LNCaP clone FGC (cell line): ENCODE measurements at regions not wholly inside any gene's neighbourhood (a gene's known extent, or its start where the extent isn't known, plus 50 kb on each side); places are given as distances from the start of the nearest gene placed in this dataset.
A peak's percentile ranks its signal among the peaks of the same experiment; 100 is the strongest.

ENCODE experiments used
- DNase-seq: peaks from one replicate; pipeline ENCODE4 v3.0.0-alpha.2; 2011; ENCODE audit warnings: low read depth
- H3K4me3 ChIP-seq: 2 replicates; pipeline ENCODE4 v1.5.1; 2011; ENCODE audit warnings: mild to moderate bottlenecking, low read depth, low read length, control low read depth
- CTCF ChIP-seq: IDR thresholded peaks from 2 replicates; pipeline ENCODE4 v1.5.1; 2012; ENCODE audit warnings: mild to moderate bottlenecking; ENCODE audit not compliant: control insufficient read depth, insufficient read depth; ENCODE audit errors: extremely low read depth

GRCh38 chr10:33749790-33750189 is 415.3 kb upstream of the NRP1 start:
- TF ChIP-seq CTCF = no peak
- DNase-seq = no peak
- no peak overlapping the region for H3K4me3 ChIP-seq

DNA sequence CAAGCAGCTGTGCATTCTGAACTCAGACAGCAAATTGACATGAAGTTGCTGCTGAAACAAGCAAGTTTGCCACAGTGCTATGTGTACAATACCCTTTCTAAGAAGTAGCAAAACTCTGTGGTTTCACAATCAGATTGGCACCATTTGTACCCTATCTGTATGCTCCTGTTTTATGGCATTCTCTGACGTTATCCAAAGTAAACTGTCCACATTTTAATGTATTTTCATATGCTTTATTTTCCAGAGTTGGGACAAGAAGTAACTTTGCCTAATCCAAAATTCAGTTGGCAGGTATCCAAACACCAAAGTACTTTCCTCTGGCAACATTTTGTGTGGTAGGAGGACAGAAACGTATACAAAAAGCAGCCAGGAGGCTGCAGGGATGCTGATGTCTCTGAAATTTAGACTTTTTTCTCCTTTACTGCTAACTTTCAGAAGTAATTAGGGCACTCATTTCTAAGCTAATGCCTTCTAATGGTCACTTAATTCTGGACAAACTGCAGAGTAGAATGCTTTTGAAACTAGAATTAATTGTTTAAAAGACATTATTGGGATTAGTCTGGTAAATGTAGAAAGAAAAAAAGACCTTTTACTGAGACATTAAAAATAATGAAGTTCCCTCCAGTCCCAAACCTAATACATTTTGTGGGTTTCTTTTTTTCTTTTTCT is 414.7 kb upstream of the NRP1 start:
- H3K4me3 ChIP-seq = no peak overlapping the region
- TF ChIP-seq CTCF = no peak
- peak; percentile 93 for DNase-seq

- no peak for TF ChIP-seq CTCF
- DNase-seq = no peak
- no peak overlapping the region for H3K4me3 ChIP-seq
Measured at GRCh38 chr10:33746836-33747268, 412.4 kb upstream of the NRP1 start.

DNA sequence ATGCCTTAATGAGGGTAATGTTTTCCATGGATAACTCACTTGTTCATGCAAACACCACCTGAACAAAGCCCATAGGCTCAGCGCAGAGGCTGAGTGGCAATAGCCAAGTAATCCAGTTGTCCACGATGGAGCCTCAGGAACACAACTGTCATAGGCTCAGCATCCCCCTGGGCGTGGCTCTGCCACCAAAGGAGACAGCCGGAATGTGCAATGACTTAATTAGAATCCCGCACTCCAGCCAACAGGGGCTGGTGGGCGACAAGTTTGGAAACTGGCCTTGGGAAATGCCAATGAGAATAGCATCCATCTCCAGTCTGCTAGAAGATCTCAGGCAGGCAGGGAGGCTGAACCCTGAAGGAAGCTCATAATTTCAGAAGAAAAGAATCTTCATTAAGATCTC is 411.7 kb upstream of the NRP1 start:
- no peak for TF ChIP-seq CTCF
- DNase-seq = no peak
- H3K4me3 ChIP-seq = no peak overlapping the region

DNA sequence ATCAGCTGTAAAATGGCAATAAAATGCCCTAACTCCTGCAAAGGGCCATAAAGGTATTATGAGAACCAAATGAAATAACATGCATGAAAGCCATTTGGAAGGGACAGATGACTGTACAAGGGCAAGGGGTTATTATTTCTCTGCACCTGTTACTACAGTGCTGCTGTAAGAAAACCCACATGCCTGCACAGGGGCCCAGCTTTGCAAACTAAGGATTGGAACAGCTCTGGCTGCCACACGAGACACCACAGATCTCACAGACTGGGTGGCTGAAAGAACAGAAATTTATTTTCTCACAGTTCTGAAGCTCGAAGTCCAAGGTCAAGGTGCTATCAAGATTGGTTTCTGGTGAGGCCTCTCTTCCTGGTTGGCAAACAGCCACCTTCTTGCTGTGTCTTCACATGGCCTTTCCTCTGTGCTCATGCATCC is 409.0 kb upstream of the NRP1 start:
- H3K4me3 ChIP-seq = no peak overlapping the region
- DNase-seq = no peak
- no peak for TF ChIP-seq CTCF

DNA sequence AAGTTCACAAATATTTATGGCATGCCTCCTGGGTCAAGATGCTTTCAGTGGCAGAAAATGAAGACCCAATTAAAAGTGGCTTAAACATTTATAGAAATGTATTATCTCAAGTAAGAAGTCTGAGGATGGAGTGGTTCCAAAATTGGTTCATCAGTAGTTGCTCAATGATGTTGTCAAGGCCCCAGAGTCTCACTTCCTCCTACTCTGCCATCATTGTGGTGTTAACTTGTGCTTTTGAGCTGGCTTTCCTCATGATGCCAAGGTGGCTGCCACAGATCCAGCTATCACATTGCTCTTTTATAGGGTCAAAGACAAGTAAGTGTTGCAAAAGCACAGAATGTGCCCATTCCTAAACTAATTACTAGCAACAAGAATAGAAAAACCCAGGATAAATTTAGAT is 404.6 kb upstream of the NRP1 start:
- no peak for TF ChIP-seq CTCF
- no peak overlapping the region for H3K4me3 ChIP-seq
- no peak for DNase-seq

- no peak overlapping the region for H3K4me3 ChIP-seq
- TF ChIP-seq CTCF = no peak
- no peak for DNase-seq
Measured at GRCh38 chr10:33735464-33735923, 401.0 kb upstream of the NRP1 start.
